HG03558 (cell line): ENCODE measurements at regions not wholly inside any gene's neighbourhood (a gene's known extent, or its start where the extent isn't known, plus 50 kb on each side); places are given as distances from the start of the nearest gene placed in this dataset.
"Not testable (repeated sequence)": the region's sequence is repeated elsewhere in the genome, so short reads cannot be mapped to it uniquely, and the experiment has no call there.

ENCODE experiments used
- ATAC-seq: cut with Tn5 transposase; IDR thresholded peaks from one replicate; pipeline ENCODE4 v1.9.1; 2021; ENCODE audit warnings: moderate number of reproducible peaks; ENCODE audit not compliant: unreplicated experiment; ENCODE audit errors: extremely low read depth

- ATAC-seq: no peak
These were observed 63.2 kb upstream of the SNX19 start for GRCh38 chr11:130979386-130979972.

- ATAC-seq: no peak
These were observed 64.0 kb upstream of the SNX19 start for GRCh38 chr11:130980071-130980862.

- not testable (repeated sequence) for ATAC-seq
These were observed 68.0 kb upstream of the SNX19 start for GRCh38 chr11:130984241-130984640.

DNA sequence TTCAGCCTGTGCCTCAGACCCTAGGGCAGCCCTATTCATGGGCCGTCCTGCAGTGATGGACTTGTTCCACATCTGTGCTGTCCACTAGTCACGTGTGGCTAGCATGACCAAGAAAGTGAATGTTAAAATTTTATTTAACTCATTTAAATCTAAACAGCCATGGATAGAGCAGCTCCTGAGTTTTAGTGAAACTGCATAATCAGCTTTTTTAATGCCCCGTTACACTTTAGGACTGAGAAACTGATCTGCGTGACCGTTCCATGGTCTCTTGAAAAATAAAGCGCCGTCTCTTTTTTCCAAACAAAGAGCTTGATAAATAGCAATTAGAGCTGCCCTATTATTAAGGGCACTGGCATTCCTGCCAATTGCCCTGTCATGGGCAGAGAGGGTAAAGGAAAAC lies 76.5 kb upstream of the SNX19 start:
- ATAC-seq: no peak

- ATAC-seq: no peak
These were observed 77.8 kb upstream of the SNX19 start for GRCh38 chr11:130994043-130994442.

DNA sequence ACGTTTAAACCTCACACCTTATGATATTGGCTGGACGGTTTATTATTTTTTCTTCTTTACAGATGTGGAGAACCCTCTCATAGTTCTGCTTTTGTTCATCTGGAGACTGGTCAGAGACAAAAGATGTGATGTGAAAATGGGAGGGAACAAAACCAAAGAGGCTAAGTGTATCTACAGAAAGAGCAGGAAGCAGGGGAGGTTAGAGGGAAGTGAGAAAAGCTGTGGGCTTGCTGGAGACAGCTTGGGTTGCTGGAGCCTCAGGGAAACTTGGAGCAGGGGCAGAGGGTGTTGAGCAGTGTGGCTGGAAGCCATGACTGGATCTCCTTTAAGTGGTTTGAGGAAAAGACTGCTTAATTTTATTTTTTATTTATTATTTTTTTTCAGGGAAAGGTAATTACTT lies 79.0 kb upstream of the SNX19 start:
- ATAC-seq: no peak

DNA sequence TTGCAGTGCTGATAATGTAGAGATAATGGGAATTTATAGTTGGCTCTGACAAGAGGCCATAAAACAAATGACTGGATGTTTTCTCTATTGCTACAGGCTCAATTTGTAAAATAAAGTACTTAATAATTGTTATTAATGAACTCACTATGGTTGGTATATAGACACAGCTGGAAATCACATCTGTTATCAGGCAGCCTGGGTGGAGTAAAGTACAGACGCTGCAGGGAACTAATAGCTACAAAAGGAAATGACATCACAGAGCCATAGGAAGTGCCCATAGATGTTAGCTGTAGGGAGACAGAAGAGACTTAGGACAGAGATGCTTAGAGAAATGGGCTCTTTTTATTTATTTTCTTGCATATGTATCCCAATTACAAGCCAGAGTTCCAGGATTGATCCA lies 81.0 kb upstream of the SNX19 start:
- no peak for ATAC-seq

GRCh38 chr11:130999086-130999485 lies 82.8 kb upstream of the SNX19 start:
- ATAC-seq: no peak

- ATAC-seq: no peak
These were observed 83.9 kb upstream of the SNX19 start for GRCh38 chr11:130999992-131000770.

- ATAC-seq: no peak
These were observed 85.9 kb upstream of the SNX19 start for GRCh38 chr11:131002145-131002544.

- no peak for ATAC-seq
These were observed 89.5 kb upstream of the SNX19 start for GRCh38 chr11:131005829-131006228.

DNA sequence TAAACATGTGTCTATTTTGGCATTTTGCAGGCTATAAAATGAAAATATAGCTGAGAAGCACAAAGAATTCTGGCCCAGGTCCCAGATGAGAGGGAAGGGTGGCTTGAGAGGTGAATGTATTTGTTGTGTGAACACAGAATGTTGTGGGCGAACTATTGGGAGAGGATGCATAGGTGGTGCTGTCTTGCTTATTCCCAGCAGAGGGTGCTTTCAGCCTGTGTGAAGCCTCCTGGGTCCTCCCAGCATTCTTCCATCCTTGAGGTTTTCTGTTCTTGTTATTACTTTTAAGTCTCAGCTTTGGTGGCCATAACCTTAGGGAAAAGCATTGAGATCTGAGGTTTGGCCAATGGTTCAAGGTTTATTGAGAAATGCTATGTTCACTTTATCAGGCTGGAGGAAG lies 108.7 kb upstream of the SNX19 start:
- no peak for ATAC-seq

GRCh38 chr11:131025421-131026125 lies 109.3 kb upstream of the SNX19 start:
- ATAC-seq: peak; percentile 80

GRCh38 chr11:131027491-131027890 lies 111.2 kb upstream of the SNX19 start:
- no peak for ATAC-seq

GRCh38 chr11:131033151-131033651 lies 116.9 kb upstream of the SNX19 start:
- ATAC-seq: no peak

DNA sequence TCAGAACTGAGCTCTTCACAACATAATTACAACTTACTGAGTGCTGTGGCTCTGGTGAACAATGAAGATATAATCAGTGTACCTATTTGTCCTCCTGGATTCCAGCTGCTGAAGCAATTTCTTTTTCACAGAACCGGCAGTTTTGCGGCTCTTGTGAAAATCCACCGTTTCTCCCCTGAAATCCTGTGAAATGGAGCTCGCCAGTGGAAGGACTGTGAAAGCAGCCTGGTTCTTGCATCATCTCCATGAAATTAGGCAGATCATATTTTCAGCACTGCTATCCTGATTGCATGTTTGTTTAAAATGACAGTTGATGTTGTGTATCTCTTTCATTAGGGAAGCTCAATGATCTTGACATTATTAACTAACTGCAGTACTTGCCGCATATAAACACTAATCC lies 120.2 kb upstream of the SNX19 start:
- ATAC-seq: no peak

DNA sequence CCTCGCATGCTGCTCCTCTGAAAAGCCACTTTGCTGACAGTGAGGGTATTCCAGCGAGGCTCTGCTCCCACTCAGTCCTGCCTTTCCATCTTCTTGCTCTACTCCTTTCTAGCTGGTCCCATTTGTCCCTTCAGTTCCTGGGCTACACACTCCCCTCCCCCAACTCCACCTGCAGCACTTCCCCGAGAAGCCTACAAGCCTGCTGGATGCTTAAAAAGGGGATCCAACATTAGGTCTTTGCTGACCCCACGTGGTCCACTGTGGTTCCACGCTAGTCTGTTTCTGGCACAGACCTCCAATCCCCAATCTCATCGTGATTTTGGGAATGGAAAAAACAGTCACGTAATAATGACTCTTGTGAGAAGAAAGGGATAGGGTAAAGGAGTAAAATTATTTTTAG lies 121.6 kb upstream of the SNX19 start:
- no peak for ATAC-seq

GRCh38 chr11:131038597-131038996 lies 122.3 kb upstream of the SNX19 start:
- no peak for ATAC-seq

- ATAC-seq: no peak
These were observed 125.2 kb upstream of the SNX19 start for GRCh38 chr11:131041331-131042040.

GRCh38 chr11:131042041-131042390 lies 125.7 kb upstream of the SNX19 start:
- ATAC-seq: no peak
